A673 (cell line): ENCODE measurements at regions not wholly inside any gene's neighbourhood (a gene's known extent, or its start where the extent isn't known, plus 50 kb on each side); places are given as distances from the start of the nearest gene placed in this dataset.

Experiments used
- BruUV-seq: library from RNA; stranded (reverse); fragments of 400-500 nt; replicated peaks from 2 replicates; lab custom pipeline; 2021; lab: Mats Ljungman, UMichigan
- CTCF ChIA-PET: fragments of 300-600 bp; sonication (Branson Sonifier 250); formaldehyde crosslinking; loops from one replicate; lab custom pipeline; 2022; ENCODE audit warnings: antibody characterized with exemption; lab: Charles Lee
- POLR2A ChIA-PET: fragments of 300-600 bp; sonication (Branson Sonifier 250); formaldehyde crosslinking; loops from one replicate; lab custom pipeline; 2022; ENCODE audit warnings: antibody characterized with exemption; ENCODE audit not compliant: low non-redundant PET; lab: Charles Lee
- DNase-seq: peaks from one replicate; pipeline ENCODE4 v3.0.0-alpha.2; 2015; ENCODE audit warnings: low spot score
- H3K27ac ChIP-seq: fragments of 200-600 bp; sonication (generic); 2 replicates; pipeline ENCODE4 v1.5.1; 2016; ENCODE audit warnings: mixed run types, low read depth, mild to moderate bottlenecking, mixed read lengths, antibody characterized with exemption, low read length; ENCODE audit not compliant: poor library complexity, severe bottlenecking
- H3K27me3 ChIP-seq: fragments of 200-600 bp; sonication (generic); replicated peaks from 2 replicates; pipeline ENCODE4 v1.6.1; 2017; ENCODE audit warnings: mixed run types, low read depth, mild to moderate bottlenecking, mixed read lengths, antibody characterized with exemption, low read length; ENCODE audit not compliant: insufficient read depth, poor library complexity
- H3K36me3 ChIP-seq: fragments of 200-600 bp; sonication (generic); 2 replicates; pipeline ENCODE4 v1.6.1; 2016; ENCODE audit warnings: mixed run types, mild to moderate bottlenecking, mixed read lengths, antibody characterized with exemption, low read length; ENCODE audit not compliant: insufficient read depth, poor library complexity, severe bottlenecking
- H3K4me1 ChIP-seq: fragments of 200-600 bp; sonication (generic); 2 replicates; pipeline ENCODE4 v1.6.1; 2017; ENCODE audit warnings: mixed run types, mild to moderate bottlenecking, mixed read lengths, antibody characterized with exemption, low read length; ENCODE audit not compliant: insufficient read depth, poor library complexity, severe bottlenecking
- H3K4me3 ChIP-seq: fragments of 200-600 bp; sonication (generic); 2 replicates; pipeline ENCODE4 v1.5.1; 2016; ENCODE audit warnings: low read depth, mixed run types, mild to moderate bottlenecking, mixed read lengths, low read length; ENCODE audit not compliant: poor library complexity, severe bottlenecking
- H3K9me3 ChIP-seq: fragments of 200-600 bp; sonication (generic); 2 replicates; pipeline ENCODE4 v1.6.1; 2016; ENCODE audit warnings: mixed run types, low read depth, mild to moderate bottlenecking, mixed read lengths, antibody characterized with exemption, low read length; ENCODE audit not compliant: poor library complexity, severe bottlenecking
- CTCF ChIP-seq: fragments of 300-800, 200-600 bp; sonication (generic); conservative IDR thresholded peaks from 2 replicates; pipeline ENCODE4 v1.5.1; 2017; ENCODE audit warnings: low read depth, mild to moderate bottlenecking, antibody characterized with exemption, low read length, moderate library complexity, mixed read lengths
- EZH2 ChIP-seq: fragments of 200-600 bp; sonication (generic); IDR thresholded peaks from 2 replicates; pipeline ENCODE4 v1.6.1; 2017; ENCODE audit warnings: borderline replicate concordance, low read depth, mild to moderate bottlenecking, mixed read lengths, antibody characterized with exemption, low read length; ENCODE audit not compliant: poor library complexity, severe bottlenecking
- intact Hi-C: fragments of 100-400 bp; cut with micrococcal nuclease; formaldehyde crosslinking; loops from one replicate; pipeline ENCODE4 v1.10.0; 2022; ENCODE audit not compliant: unreplicated experiment

- Histone ChIP-seq H3K36me3 (no peaks in the 10 kb centered on the region), H3K9me3 (no peaks in the 10 kb centered on the region), H3K4me1 (no peaks in the 10 kb centered on the region), H3K27me3 (no peaks in the 10 kb centered on the region), H3K4me3 (no peak overlapping the region), H3K27ac (no peak overlapping the region)
- intact Hi-C loops: no loop called here
- no peak for TF ChIP-seq EZH2
- TF ChIP-seq CTCF: peak; percentile 40; the same call in 1 of the 2 replicates
- peak; percentile 11 for DNase-seq
- ChIA-PET POLR2A (no interaction called here), CTCF (interaction anchor here (0.6 to 1.0 kb wide), 2 partner anchors 110 to 392 kb away, joined by 4 to 6 read pairs; no protein-coding TSS in a partner anchor)
- BruUV-seq: no TSS peak
These were observed 110.1 kb upstream of the FBXO11 start for GRCh38 chr2:48016225-48017019.

GRCh38 chr2:48017136-48017535 is 110.8 kb upstream of the FBXO11 start:
- Histone ChIP-seq H3K9me3 (no peaks in the 10 kb centered on the region), H3K36me3 (no peaks in the 10 kb centered on the region), H3K27me3 (no peaks in the 10 kb centered on the region), H3K4me3 (no peak overlapping the region), H3K27ac (no peak overlapping the region), H3K4me1 (no peaks in the 10 kb centered on the region)
- no peak for DNase-seq
- no TSS peak for BruUV-seq
- ChIA-PET CTCF (interaction anchor here (1.0 kb wide), 1 partner anchor 110 kb away, joined by 4 read pairs; no protein-coding TSS in a partner anchor), POLR2A (no interaction called here)
- TF ChIP-seq CTCF (no peak), EZH2 (no peak)
- intact Hi-C loops: no loop called here

GRCh38 chr2:48018480-48018879 is 112.2 kb upstream of the FBXO11 start:
- Histone ChIP-seq H3K4me1 (no peaks in the 10 kb centered on the region), H3K4me3 (no peak overlapping the region), H3K27me3 (no peaks in the 10 kb centered on the region), H3K36me3 (no peaks in the 10 kb centered on the region), H3K27ac (no peak overlapping the region), H3K9me3 (no peaks in the 10 kb centered on the region)
- CTCF ChIA-PET: no interaction called here
- TF ChIP-seq CTCF: no peak
- no peak for TF ChIP-seq EZH2
- no peak for DNase-seq
- intact Hi-C loops: no loop called here
- POLR2A ChIA-PET: no interaction called here
- no TSS peak for BruUV-seq
